Transverse colon (tissue), 4 donors: ENCODE measurements at regions not wholly inside any gene's neighbourhood (a gene's known extent, or its start where the extent isn't known, plus 50 kb on each side); places are given as distances from the start of the nearest gene placed in this dataset.
"Not testable (repeated sequence)": the region's sequence is repeated elsewhere in the genome, so short reads cannot be mapped to it uniquely, and the experiment has no call there.

Source experiments
- DNase-seq: peaks from one replicate; pipeline ENCODE4 v3.0.0-alpha.2; 2019
- H3K27ac ChIP-seq, 4 donors: fragments of 200-600 bp; sonication (generic); 2 replicates each; pipeline ENCODE4 v1.5.1; 2016 to 2018; ENCODE audit warnings: inconsistent platforms in 4 of 4
- H3K27me3 ChIP-seq: fragments of 200-600 bp; sonication (generic); 2 replicates; pipeline ENCODE4 v1.5.1; 2017; ENCODE audit warnings: inconsistent platforms
- H3K36me3 ChIP-seq, 4 donors: fragments of 200-600 bp; sonication (generic); 2 replicates each; pipeline ENCODE4 v1.5.1; 2017 to 2019; ENCODE audit warnings: inconsistent platforms in 4 of 4
- H3K4me1 ChIP-seq, 4 donors: fragments of 200-600 bp; sonication (generic); 2 replicates each; pipeline ENCODE4 v1.5.1; 2017 to 2020; ENCODE audit warnings: inconsistent platforms in 4 of 4
- H3K4me3 ChIP-seq, 4 donors: fragments of 200-600 bp; sonication (generic); 1 replicate in 1 of 4; 2 replicates in 3 of 4; pipeline versions ENCODE4 v1.5.1 to v1.6.1; 2017 to 2019; ENCODE audit warnings: inconsistent platforms in 4 of 4
- H3K9me3 ChIP-seq, 2 donors: fragments of 200-600 bp; sonication (generic); 2 replicates each; pipeline ENCODE4 v1.5.1; 2017 to 2019; ENCODE audit warnings: inconsistent platforms in 2 of 2
- CTCF ChIP-seq, 5 experiments: fragments of 200-600 bp in 3 of 5; fragments of 450-650 bp in 2 of 5; sonication (generic) in 3 of 5; IDR thresholded peaks; 1 replicate in 2 of 5; 2 replicates in 3 of 5; pipeline ENCODE4 v1.5.1; 2016 to 2017; ENCODE audit warnings: antibody characterized with exemption in 5 of 5, inconsistent platforms in 3 of 5, mild to moderate bottlenecking in 2 of 5, moderate library complexity in 1 of 5
- EP300 ChIP-seq: sonication (generic); formaldehyde crosslinking; IDR thresholded peaks from one replicate; pipeline ENCODE4 v1.6.1; 2017; ENCODE audit warnings: antibody characterized with exemption, low read depth
- POLR2A ChIP-seq: fragments of 450-650 bp; IDR thresholded peaks from one replicate; pipeline ENCODE4 v1.6.1; 2016; ENCODE audit warnings: antibody characterized with exemption, mild to moderate bottlenecking, moderate library complexity
- POLR2AphosphoS5 ChIP-seq, 3 donors: sonication (generic); formaldehyde crosslinking; IDR thresholded peaks; one replicate each; pipeline ENCODE4 v1.6.1; 2016; ENCODE audit warnings: antibody characterized with exemption in 3 of 3
- WGBS, 2 donors: methylation state at CpG; one replicate each; pipeline ENCODE4 v1.1.5; 2018; ENCODE audit warnings: low coverage in 1 of 2; 5-methylcytosine and 5-hydroxymethylcytosine counted together
- in situ Hi-C, 4 donors: fragments of 200-750 bp; cut with MboI; loops; one replicate each; pipeline versions ENCODE4 v1.15.0 to v1.15.1; 2017; ENCODE audit warnings: low sequenced_read_pairs in 3 of 4, low pct_ligation_motif_present in 1 of 4, low pct_unique_long_range_greater_than_20kb in 1 of 4
- intact Hi-C: fragments of 100-400 bp; cut with DNase I; formaldehyde crosslinking; loops from one replicate; pipeline ENCODE4 v1.15.1; 2023; ENCODE audit warnings: low total_unique reads

- Histone ChIP-seq H3K27me3 (no peaks in the 10 kb centered on the region), H3K36me3 (no peaks in the 10 kb centered on the region), H3K27ac (no peak overlapping the region), H3K9me3 (no peaks in the 10 kb centered on the region), H3K4me3 (no peak overlapping the region), H3K4me1 (no peaks in the 10 kb centered on the region)
- 80 to 94% methylated on average over 6 to 7 of the region's 7 CpGs for WGBS, 2 donors
- no peak for DNase-seq
- in situ Hi-C loops (no loop called here), intact Hi-C loops (no loop called here)
- TF ChIP-seq POLR2AphosphoS5 (IDR thresholded peaks at IDR 0.05) (no peak), EP300 (no peak), CTCF (IDR thresholded peaks at IDR 0.05) (no peak), POLR2A (no peak)
These were observed 115.6 kb upstream of the MB21D2 start for GRCh38 chr3:193033226-193033780.

- H3K4me1 ChIP-seq, intact Hi-C loops: not testable (repeated sequence)
- WGBS, 2 donors = 86 to 90% methylated on average over 3 of the region's 3 CpGs
These were observed 120.2 kb upstream of the MB21D2 start for GRCh38 chr3:193037828-193038227.

GRCh38 chr3:193039058-193039457 lies 121.4 kb upstream of the MB21D2 start:
- Histone ChIP-seq H3K27ac (no peak overlapping the region), H3K4me3 (no peak overlapping the region), H3K9me3 (no peaks in the 10 kb centered on the region), H3K36me3 (no peaks in the 10 kb centered on the region), H3K27me3 (no peaks in the 10 kb centered on the region), H3K4me1 (no peaks in the 10 kb centered on the region)
- WGBS, 2 donors = 78 to 92% methylated on average over 3 of the region's 3 CpGs
- TF ChIP-seq POLR2AphosphoS5 (IDR thresholded peaks at IDR 0.05) (no peak), CTCF (IDR thresholded peaks at IDR 0.05) (no peak), EP300 (no peak)
- intact Hi-C loops (no loop called here), in situ Hi-C loops (no loop called here)
- no peak for DNase-seq

More at GRCh38 chr3:193037828-193038227, 120.2 kb upstream of the MB21D2 start:
- H3K4me3 ChIP-seq, H3K27ac ChIP-seq, DNase-seq, H3K36me3 ChIP-seq, H3K27me3 ChIP-seq, H3K9me3 ChIP-seq, in situ Hi-C loops: not testable (repeated sequence)

- Histone ChIP-seq H3K27ac (no peak overlapping the region), H3K9me3 (no peaks in the 10 kb centered on the region), H3K4me3 (no peak overlapping the region), H3K36me3 (no peaks in the 10 kb centered on the region), H3K4me1 (no peaks in the 10 kb centered on the region), H3K27me3 (no peaks in the 10 kb centered on the region)
- intact Hi-C loops (loop anchor here (2.0 kb wide), 1 partner anchor 224 kb away; no protein-coding TSS in a partner anchor), in situ Hi-C loops (loop anchor here (5.0 to 10.0 kb wide), 3 partner anchors 224 to 229 kb away; no protein-coding TSS in a partner anchor)
- DNase-seq = no peak
- 28 to 33% methylated on average over 2 of the region's 2 CpGs for WGBS, 2 donors
- TF ChIP-seq CTCF (IDR thresholded peaks at IDR 0.05) (peak; percentile 34 to 58 (median 46)), POLR2A (no peak)
These were observed 123.4 kb upstream of the MB21D2 start for GRCh38 chr3:193040836-193041672.
